HL-60 (cell line): ENCODE measurements at regions not wholly inside any gene's neighbourhood (a gene's known extent, or its start where the extent isn't known, plus 50 kb on each side); places are given as distances from the start of the nearest gene placed in this dataset.

Experiments
- CTCF ChIP-seq: IDR thresholded peaks from one replicate; pipeline ENCODE4 v1.5.1; 2011; ENCODE audit warnings: low read length, control low read depth, inconsistent platforms; ENCODE audit not compliant: insufficient read depth
- GABPA ChIP-seq: IDR thresholded peaks from 2 replicates; pipeline ENCODE4 v1.6.1; 2012; ENCODE audit warnings: low read depth
- POLR2AphosphoS5 ChIP-seq: IDR thresholded peaks from 2 replicates; pipeline ENCODE4 v1.6.1; 2012; ENCODE audit warnings: low read depth
- REST ChIP-seq: IDR thresholded peaks from 2 replicates; pipeline ENCODE4 v1.6.1; 2012; ENCODE audit warnings: low read depth; ENCODE audit not compliant: insufficient replicate concordance

- TF ChIP-seq CTCF = no peak
- no peak for TF ChIP-seq REST
- no peak for TF ChIP-seq POLR2AphosphoS5
- no peak for TF ChIP-seq GABPA
Observed at GRCh38 chr6:108796875-108797274, 51.3 kb upstream of the ARMC2 start.
